B cell (primary cell): ENCODE measurements at regions not wholly inside any gene's neighbourhood (a gene's known extent, or its start where the extent isn't known, plus 50 kb on each side); places are given as distances from the start of the nearest gene placed in this dataset.

ENCODE experiments used
- ATAC-seq: fragments of 200-7000 bp; cut with Tn5 transposase; one replicate; pipeline ENCODE4 v1.10.0; 2021; ENCODE audit warnings: low read depth, mild to moderate bottlenecking, moderate number of reproducible peaks, moderate library complexity
- CTCF ChIA-PET: fragments of 350-600 bp; sonication (Branson Sonifier 250); formaldehyde crosslinking; loops from one replicate; lab custom pipeline; 2021; ENCODE audit warnings: antibody characterized with exemption, inconsistent platforms; lab: Charles Lee
- POLR2A ChIA-PET: fragments of 350-600 bp; sonication (Branson Sonifier 250); formaldehyde crosslinking; loops from one replicate; lab custom pipeline; 2021; ENCODE audit warnings: antibody characterized with exemption; lab: Charles Lee
- DNase-seq: peaks from one replicate; pipeline ENCODE4 v3.0.0; 2013
- H2AFZ ChIP-seq: 2 replicates; pipeline ENCODE4 v1.6.1; 2012; ENCODE audit warnings: mild to moderate bottlenecking, low read depth, low read length; ENCODE audit not compliant: insufficient read depth, poor library complexity, severe bottlenecking
- H3K27ac ChIP-seq, 2 donors: 1 replicate in 1 of 2; 2 replicates in 1 of 2; pipeline ENCODE4 v1.5.1; 2012 to 2013; ENCODE audit warnings: low read length in 2 of 2, mild to moderate bottlenecking in 2 of 2, moderate library complexity in 1 of 2
- H3K27me3 ChIP-seq, 4 experiments: fragments of 200-600 bp in 1 of 4; sonication (generic) in 1 of 4; replicated peaks in 1 of 4; 1 replicate in 2 of 4; 2 replicates in 2 of 4; pipeline versions ENCODE4 v1.6.1 to v1.7.0; 2013 to 2016; ENCODE audit warnings: low read length in 3 of 4, mild to moderate bottlenecking in 2 of 4, mixed read lengths in 1 of 4, moderate library complexity in 1 of 4; ENCODE audit not compliant: insufficient read depth in 4 of 4, control insufficient read depth in 3 of 4; ENCODE audit errors: control extremely low read depth in 1 of 4
- H3K36me3 ChIP-seq, 2 experiments: replicated peaks in 1 of 2; 1 replicate in 1 of 2; 2 replicates in 1 of 2; pipeline versions ENCODE4 v1.6.1 to v1.7.1; 2013; ENCODE audit warnings: low read length in 1 of 2; ENCODE audit not compliant: insufficient read depth in 2 of 2, control insufficient read depth in 1 of 2; ENCODE audit errors: control extremely low read depth in 1 of 2, extremely low read depth in 1 of 2
- H3K4me1 ChIP-seq, 2 donors: fragments of 200-600 bp in 1 of 2; sonication (generic) in 1 of 2; 1 replicate in 1 of 2; 2 replicates in 1 of 2; pipeline versions ENCODE4 v1.5.1 to v1.6.1; 2013 to 2017; ENCODE audit warnings: low read length in 2 of 2; ENCODE audit not compliant: control insufficient read depth in 2 of 2, insufficient read depth in 2 of 2
- H3K4me2 ChIP-seq: replicated peaks from 2 replicates; pipeline ENCODE3; 2012; ENCODE audit warnings: mild to moderate bottlenecking, low read depth, low read length; ENCODE audit not compliant: poor library complexity, severe bottlenecking
- H3K4me3 ChIP-seq, 5 experiments: fragments of 200-600 bp in 1 of 5; sonication (generic) in 1 of 5; 1 replicate in 3 of 5; 2 replicates in 2 of 5; pipeline versions ENCODE4 v1.5.1 to v1.7.0; 2011 to 2016; ENCODE audit warnings: low read length in 4 of 5, mild to moderate bottlenecking in 4 of 5, low read depth in 2 of 5, control low read depth in 1 of 5, moderate library complexity in 1 of 5; ENCODE audit not compliant: insufficient read depth in 1 of 5; ENCODE audit errors: control extremely low read depth in 1 of 5, extremely low read depth in 1 of 5
- H3K79me2 ChIP-seq: fragments of 200-600 bp; sonication (generic); one replicate; pipeline ENCODE4 v1.6.0; 2016; ENCODE audit warnings: low read length; ENCODE audit not compliant: control insufficient read depth, insufficient read depth
- H3K9ac ChIP-seq: fragments of 200-600 bp; sonication (generic); 2 replicates; pipeline ENCODE4 v1.6.1; 2017; ENCODE audit warnings: mild to moderate bottlenecking, low read length, moderate library complexity
- H3K9me3 ChIP-seq, 3 donors: one replicate each; pipeline versions ENCODE4 v1.6.1 to v1.7.1; 2013; ENCODE audit warnings: low read length in 2 of 3; ENCODE audit not compliant: control insufficient read depth in 2 of 3, insufficient read depth in 1 of 3; ENCODE audit errors: control extremely low read depth in 1 of 3
- H4K20me1 ChIP-seq: 2 replicates; pipeline ENCODE4 v1.6.0; 2012; ENCODE audit warnings: mild to moderate bottlenecking, low read length; ENCODE audit not compliant: insufficient read depth, control insufficient read depth, poor library complexity, severe bottlenecking
- H3K27ac Mint-ChIP-seq: one replicate; pipeline ENCODE4 v1.8.0; 2021; ENCODE audit warnings: mixed read lengths
- H3K27me3 Mint-ChIP-seq: one replicate; pipeline ENCODE4 v1.8.0; 2021; ENCODE audit warnings: mixed read lengths
- H3K4me1 Mint-ChIP-seq: one replicate; pipeline ENCODE4 v1.8.0; 2021; ENCODE audit warnings: mixed read lengths
- H3K4me3 Mint-ChIP-seq: one replicate; pipeline ENCODE4 v1.8.0; 2021; ENCODE audit warnings: mixed read lengths
- H3K9me3 Mint-ChIP-seq: one replicate; pipeline ENCODE4 v1.8.0; 2022; ENCODE audit warnings: mixed read lengths; ENCODE audit not compliant: insufficient read depth
- EZH2 ChIP-seq: IDR thresholded peaks from 2 replicates; pipeline ENCODE4 v1.6.1; 2012; ENCODE audit warnings: borderline replicate concordance, low read depth, mild to moderate bottlenecking, moderate library complexity, low read length; ENCODE audit not compliant: insufficient read depth, poor library complexity, severe bottlenecking
- WGBS: methylation state at CpG from one replicate; pipeline ENCODE4 v1.1.5; 2013; ENCODE audit warnings: missing lambda C conversion rate; ENCODE audit not compliant: insufficient coverage; 5-methylcytosine and 5-hydroxymethylcytosine counted together
- intact Hi-C: fragments of 100-400 bp; cut with micrococcal nuclease; formaldehyde crosslinking; loops from one replicate; pipeline ENCODE4 v1.10.0; 2022
- TF ChIP-seq, protein P1 (sequence below): fragments of 200-600 bp; IDR thresholded peaks from one replicate; pipeline ENCODE4 v1.8.0; 2022; ENCODE audit warnings: antibody characterized with exemption, mild to moderate bottlenecking

DNA sequence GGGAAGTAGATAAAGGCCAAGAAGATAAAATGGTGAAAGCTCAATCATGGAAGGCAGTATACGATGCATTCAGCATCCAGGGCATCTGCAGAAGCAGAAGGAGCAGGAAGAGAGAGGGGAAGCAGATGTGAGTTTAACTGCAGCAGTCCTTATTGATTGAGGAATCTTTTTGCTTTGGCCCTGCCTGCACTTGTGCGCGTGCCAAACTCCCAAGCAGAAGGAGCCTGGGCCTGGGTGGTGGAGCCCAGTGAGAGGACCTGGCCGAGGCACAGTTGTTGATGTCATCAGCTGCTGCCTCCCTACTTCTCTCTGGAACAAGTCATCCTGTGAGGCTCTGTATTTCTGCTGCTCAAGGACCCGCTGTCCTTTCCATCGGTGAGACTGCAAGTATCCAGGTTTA lies 65.5 kb upstream of the ROPN1 start:
- ChIA-PET CTCF (no interaction called here), POLR2A (no interaction called here)
- no peak overlapping the region for H3K27ac ChIP-seq
- Mint-ChIP-seq H3K9me3 (no peaks in the 10 kb centered on the region), H3K27me3 (peaks cover 40% of the 10 kb centered on the region), H3K27ac (no peak overlapping the region), H3K4me3 (no peak overlapping the region), H3K4me1 (no peaks in the 10 kb centered on the region)
- no peak overlapping the region for H2AFZ ChIP-seq
- peaks cover 0 to 5% (median 1%) of the 10 kb centered on the region in 4 experiments for H3K27me3 ChIP-seq
- TF ChIP-seq, protein P1, sequence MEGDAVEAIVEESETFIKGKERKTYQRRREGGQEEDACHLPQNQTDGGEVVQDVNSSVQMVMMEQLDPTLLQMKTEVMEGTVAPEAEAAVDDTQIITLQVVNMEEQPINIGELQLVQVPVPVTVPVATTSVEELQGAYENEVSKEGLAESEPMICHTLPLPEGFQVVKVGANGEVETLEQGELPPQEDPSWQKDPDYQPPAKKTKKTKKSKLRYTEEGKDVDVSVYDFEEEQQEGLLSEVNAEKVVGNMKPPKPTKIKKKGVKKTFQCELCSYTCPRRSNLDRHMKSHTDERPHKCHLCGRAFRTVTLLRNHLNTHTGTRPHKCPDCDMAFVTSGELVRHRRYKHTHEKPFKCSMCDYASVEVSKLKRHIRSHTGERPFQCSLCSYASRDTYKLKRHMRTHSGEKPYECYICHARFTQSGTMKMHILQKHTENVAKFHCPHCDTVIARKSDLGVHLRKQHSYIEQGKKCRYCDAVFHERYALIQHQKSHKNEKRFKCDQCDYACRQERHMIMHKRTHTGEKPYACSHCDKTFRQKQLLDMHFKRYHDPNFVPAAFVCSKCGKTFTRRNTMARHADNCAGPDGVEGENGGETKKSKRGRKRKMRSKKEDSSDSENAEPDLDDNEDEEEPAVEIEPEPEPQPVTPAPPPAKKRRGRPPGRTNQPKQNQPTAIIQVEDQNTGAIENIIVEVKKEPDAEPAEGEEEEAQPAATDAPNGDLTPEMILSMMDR, result no peak
- TF ChIP-seq EZH2, result no peak
- H3K4me3 ChIP-seq, result no peak overlapping the region
- WGBS, result 72% methylated on average over 6 of the region's 6 CpGs
- H3K36me3 ChIP-seq, result no peaks in the 10 kb centered on the region
- no peak overlapping the region for H3K4me2 ChIP-seq
- H3K4me1 ChIP-seq, result no peaks in the 10 kb centered on the region
- intact Hi-C loops, result no loop called here
- ATAC-seq (no peak), DNase-seq (no peak)
- no peaks in the 10 kb centered on the region for H4K20me1 ChIP-seq
- no peaks in the 10 kb centered on the region for H3K79me2 ChIP-seq
- H3K9me3 ChIP-seq, result no peaks in the 10 kb centered on the region
- H3K9ac ChIP-seq, result no peak overlapping the region

DNA sequence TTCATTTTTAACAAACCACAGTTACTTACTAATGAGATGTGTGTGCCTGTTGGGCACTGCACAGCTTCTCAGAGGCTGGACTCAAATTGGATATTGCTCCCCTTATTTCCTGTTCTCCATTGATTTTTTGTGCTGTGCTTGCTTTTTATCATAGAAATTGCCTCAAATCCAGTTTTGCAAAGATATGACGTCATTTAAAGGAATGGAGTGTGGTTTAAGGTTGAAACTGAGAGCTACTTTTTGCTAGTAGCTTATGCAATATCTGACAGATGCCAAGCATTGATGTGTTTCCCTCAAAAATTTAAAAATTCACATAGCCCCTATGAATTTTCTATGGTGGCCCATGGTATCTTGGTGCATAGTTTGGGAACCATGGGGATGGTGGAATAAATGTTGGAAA lies 67.7 kb upstream of the ROPN1 start:
- CTCF ChIA-PET, result no interaction called here
- no CpG with 5 or more reads among the region's 1 CpG for WGBS

More for the DNA sequence above, 67.7 kb upstream of the ROPN1 start:
- no peaks in the 10 kb centered on the region for H3K9me3 ChIP-seq
- POLR2A ChIA-PET, result no interaction called here
- no peaks in the 10 kb centered on the region for H4K20me1 ChIP-seq
- no peak overlapping the region for H3K4me3 ChIP-seq
- no peaks in the 10 kb centered on the region for H3K9me3 Mint-ChIP-seq
- no peak overlapping the region for H3K4me2 ChIP-seq
- H2AFZ ChIP-seq, result no peak overlapping the region
- no peak overlapping the region for H3K27ac ChIP-seq
- no peaks in the 10 kb centered on the region for H3K4me1 ChIP-seq
- H3K9ac ChIP-seq, result no peak overlapping the region
- no peak overlapping the region for H3K4me3 Mint-ChIP-seq
- peaks cover 0 to 6% (median 1%) of the 10 kb centered on the region in 4 experiments for H3K27me3 ChIP-seq
- ATAC-seq (no peak), DNase-seq (no peak)
- no peaks in the 10 kb centered on the region for H3K36me3 ChIP-seq
- H3K27me3 Mint-ChIP-seq, result peaks cover 32% of the 10 kb centered on the region
- H3K4me1 Mint-ChIP-seq, result no peaks in the 10 kb centered on the region
- intact Hi-C loops, result no loop called here
- H3K79me2 ChIP-seq, result no peaks in the 10 kb centered on the region
- H3K27ac Mint-ChIP-seq, result no peak overlapping the region
- TF ChIP-seq, protein P1, result no peak
- no peak for TF ChIP-seq EZH2
